WERI-Rb-1 (cell line): ENCODE measurements at regions not wholly inside any gene's neighbourhood (a gene's known extent, or its start where the extent isn't known, plus 50 kb on each side); places are given as distances from the start of the nearest gene placed in this dataset.
A peak's percentile ranks its signal among the peaks of the same experiment; 100 is the strongest.

Experiments
- DNase-seq: peaks from one replicate; pipeline ENCODE4 v3.0.0-alpha.2; 2020
- H3K27ac ChIP-seq: fragments of 250-450 bp; sonication (Bioruptor Pico); 2 replicates; pipeline ENCODE4 v1.5.1; 2020; ENCODE audit warnings: mild to moderate bottlenecking, moderate library complexity
- H3K27me3 ChIP-seq: fragments of 250-450 bp; sonication (Bioruptor Pico); 2 replicates; pipeline ENCODE4 v1.5.1; 2021; ENCODE audit warnings: mild to moderate bottlenecking, low read depth, moderate library complexity; ENCODE audit not compliant: insufficient read depth, severe bottlenecking
- H3K36me3 ChIP-seq: fragments of 250-450 bp; sonication (Bioruptor Pico); 2 replicates; pipeline ENCODE4 v1.5.1; 2020; ENCODE audit warnings: mild to moderate bottlenecking, moderate library complexity
- H3K4me3 ChIP-seq: 2 replicates; pipeline ENCODE4 v1.5.1; 2011; ENCODE audit warnings: low read depth, mild to moderate bottlenecking, control low read depth, low read length
- H3K9me3 ChIP-seq: fragments of 250-450 bp; sonication (Bioruptor Pico); 2 replicates; pipeline ENCODE4 v1.5.1; 2021; ENCODE audit warnings: mild to moderate bottlenecking, moderate library complexity; ENCODE audit not compliant: severe bottlenecking
- CTCF ChIP-seq: IDR thresholded peaks from 2 replicates; pipeline ENCODE4 v1.5.1; 2011; ENCODE audit warnings: low read depth, mild to moderate bottlenecking, control low read depth, inconsistent platforms, low read length

GRCh38 chr2:222102575-222103349, 196.0 kb downstream of the PAX3 start:
- TF ChIP-seq CTCF: no peak
- no peaks in the 10 kb centered on the region for H3K36me3 ChIP-seq
- no peak overlapping the region for H3K4me3 ChIP-seq
- H3K27me3 ChIP-seq: no peaks in the 10 kb centered on the region
- no peaks in the 10 kb centered on the region for H3K9me3 ChIP-seq
- DNase-seq: no peak
- H3K27ac ChIP-seq: no peak overlapping the region

- H3K27me3 ChIP-seq: no peaks in the 10 kb centered on the region
- TF ChIP-seq CTCF: no peak
- peak; percentile 37 for DNase-seq
- peak overlapping the region; percentile 17; the same call in 1 of the 2 replicates for H3K27ac ChIP-seq
- no peaks in the 10 kb centered on the region for H3K36me3 ChIP-seq
- H3K4me3 ChIP-seq: no peak overlapping the region
- no peaks in the 10 kb centered on the region for H3K9me3 ChIP-seq
Observed at GRCh38 chr2:222100704-222101699, 197.8 kb downstream of the PAX3 start.

GRCh38 chr2:222088561-222088960, 210.2 kb downstream of the PAX3 start:
- Histone ChIP-seq H3K9me3 (no peaks in the 10 kb centered on the region), H3K36me3 (no peaks in the 10 kb centered on the region), H3K4me3 (no peak overlapping the region), H3K27me3 (no peaks in the 10 kb centered on the region), H3K27ac (no peak overlapping the region)
- TF ChIP-seq CTCF: no peak
- DNase-seq: no peak

GRCh38 chr2:222087998-222088397, 210.8 kb downstream of the PAX3 start:
- no peak overlapping the region for H3K27ac ChIP-seq
- TF ChIP-seq CTCF: no peak
- no peak for DNase-seq

GRCh38 chr2:222082201-222082600, 216.6 kb downstream of the PAX3 start:
- Histone ChIP-seq H3K27me3 (no peaks in the 10 kb centered on the region), H3K27ac (no peak overlapping the region), H3K36me3 (no peaks in the 10 kb centered on the region), H3K4me3 (no peak overlapping the region), H3K9me3 (no peaks in the 10 kb centered on the region)
- TF ChIP-seq CTCF: no peak
- DNase-seq: no peak

More at GRCh38 chr2:222087998-222088397, 210.8 kb downstream of the PAX3 start:
- no peak overlapping the region for H3K4me3 ChIP-seq
- H3K27me3 ChIP-seq: no peaks in the 10 kb centered on the region
- H3K9me3 ChIP-seq: no peaks in the 10 kb centered on the region
- H3K36me3 ChIP-seq: no peaks in the 10 kb centered on the region
